HG03575 (cell line): ENCODE measurements at regions not wholly inside any gene's neighbourhood (a gene's known extent, or its start where the extent isn't known, plus 50 kb on each side); places are given as distances from the start of the nearest gene placed in this dataset.

Experiments
- ATAC-seq: cut with Tn5 transposase; IDR thresholded peaks from one replicate; pipeline ENCODE4 v1.9.1; 2021; ENCODE audit not compliant: unreplicated experiment, insufficient number of reproducible peaks, low FRiP score; ENCODE audit errors: extremely low read depth

DNA sequence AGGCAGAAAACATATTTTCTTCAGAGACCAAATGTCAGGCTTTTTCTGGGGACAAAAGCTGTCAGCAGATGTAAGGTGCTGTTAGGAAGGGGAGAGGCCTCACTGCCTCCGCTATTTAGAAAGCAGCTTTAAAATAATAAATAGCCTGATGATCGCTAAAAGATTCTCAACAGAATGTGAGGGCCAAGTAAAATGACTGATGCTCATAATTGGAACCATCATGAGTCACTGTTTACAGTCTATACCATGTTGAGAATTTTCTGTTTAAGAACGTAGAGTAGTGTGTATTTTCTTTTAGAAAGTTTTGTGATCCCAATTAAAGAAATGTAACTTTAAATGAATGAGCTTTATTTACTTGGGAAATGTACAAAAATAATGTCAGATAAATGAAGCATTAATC is 220.0 kb downstream of the CLIC5 start:
- no peak for ATAC-seq

- ATAC-seq, result no peak
Observed at GRCh38 chr6:45794465-45794864, 221.2 kb downstream of the CLIC5 start.

- no peak for ATAC-seq
Observed at GRCh38 chr6:45791211-45792168, 224.2 kb downstream of the CLIC5 start.

- ATAC-seq, result no peak
Observed at GRCh38 chr6:45789238-45789637, 226.4 kb downstream of the CLIC5 start.

GRCh38 chr6:45787384-45787783 is 228.3 kb downstream of the CLIC5 start:
- ATAC-seq, result no peak

DNA sequence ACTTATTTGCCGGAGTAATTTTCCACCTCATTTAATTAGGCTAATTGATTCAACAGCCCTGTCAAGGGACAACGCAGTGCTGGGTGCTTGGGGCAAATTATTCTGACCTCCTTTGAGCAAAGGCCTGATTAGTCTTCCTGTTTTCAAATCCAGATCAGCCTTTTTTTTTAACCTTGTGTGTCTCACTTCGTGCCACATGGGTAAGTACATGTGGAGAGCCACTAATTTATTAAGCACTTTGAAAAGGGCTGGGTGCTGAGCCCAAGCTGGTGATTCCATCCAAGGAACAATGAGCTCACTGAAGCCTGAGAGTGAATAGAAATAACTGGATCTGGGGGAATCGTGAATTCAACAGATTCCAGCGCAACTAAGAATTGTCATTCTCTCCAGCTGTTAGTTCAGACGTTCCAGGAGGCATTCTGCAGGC is 229.3 kb downstream of the CLIC5 start:
- ATAC-seq, result no peak

DNA sequence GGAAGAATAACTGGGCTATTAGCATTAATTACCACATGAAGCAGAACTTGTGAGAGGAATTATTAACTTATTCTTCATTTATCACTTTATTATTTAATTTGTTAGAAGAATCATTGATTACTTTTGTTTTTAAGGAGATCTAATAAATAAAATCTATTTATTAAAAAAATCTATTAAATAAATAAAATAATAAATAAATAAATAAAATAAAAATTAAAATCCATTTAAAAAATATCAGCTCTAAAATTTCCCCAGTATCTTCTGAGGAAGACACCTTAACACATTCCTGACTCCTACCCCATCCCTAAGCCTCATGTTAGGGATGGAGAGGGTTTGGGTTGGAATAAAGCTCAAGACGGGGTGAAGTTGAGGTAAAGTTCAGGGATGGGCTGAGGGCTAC is 231.4 kb downstream of the CLIC5 start:
- ATAC-seq, result no peak

- no peak for ATAC-seq
Observed at GRCh38 chr6:45783716-45784115, 231.9 kb downstream of the CLIC5 start.

GRCh38 chr6:45781890-45782289 is 233.8 kb downstream of the CLIC5 start:
- ATAC-seq, result no peak

DNA sequence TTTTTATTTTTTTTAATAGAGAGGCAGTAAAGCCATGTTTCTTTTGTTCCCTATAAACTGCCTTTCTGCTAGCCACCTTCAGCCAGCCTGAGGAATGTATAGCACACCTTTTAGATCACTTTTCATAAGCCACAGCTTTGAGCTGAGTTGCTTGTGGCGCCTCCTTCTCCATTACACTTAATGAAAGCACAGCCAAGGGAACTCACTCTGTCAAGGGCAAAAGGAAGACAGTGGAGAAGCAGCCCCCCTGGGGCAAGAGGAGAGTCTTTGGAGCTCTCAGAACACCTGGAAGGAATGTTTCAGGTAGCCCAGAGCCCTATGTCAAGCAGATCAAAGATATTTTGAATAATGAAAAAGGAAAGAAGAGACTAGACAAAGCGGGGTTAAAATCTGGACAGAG is 235.1 kb downstream of the CLIC5 start:
- no peak for ATAC-seq

- ATAC-seq, result no peak
Observed at GRCh38 chr6:45775026-45775697, 240.5 kb downstream of the CLIC5 start.

- no peak for ATAC-seq
Observed at GRCh38 chr6:45773906-45774305, 241.8 kb downstream of the CLIC5 start.

GRCh38 chr6:45772886-45773495 is 242.7 kb downstream of the CLIC5 start:
- no peak for ATAC-seq

GRCh38 chr6:45772051-45772450 is 243.6 kb downstream of the CLIC5 start:
- ATAC-seq, result no peak

DNA sequence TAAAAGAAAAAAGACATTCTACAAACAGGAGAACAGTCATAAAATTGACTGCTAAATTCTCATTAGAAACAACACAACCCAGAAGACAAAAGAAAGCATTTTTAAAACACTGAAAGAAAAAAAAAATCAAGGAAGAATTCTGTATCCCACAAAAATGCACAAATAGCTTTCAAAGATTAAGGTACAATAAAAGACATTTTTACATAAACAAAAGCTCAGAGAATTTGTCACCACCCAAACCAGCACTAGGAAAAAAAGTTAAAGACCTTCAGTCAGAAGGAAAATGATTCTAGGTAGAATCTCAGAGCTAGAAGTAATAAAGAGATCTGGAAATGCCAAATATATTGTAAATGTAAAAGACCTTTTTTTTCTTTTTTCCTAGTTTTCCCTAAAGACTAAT is 252.4 kb downstream of the CLIC5 start:
- ATAC-seq, result no peak

DNA sequence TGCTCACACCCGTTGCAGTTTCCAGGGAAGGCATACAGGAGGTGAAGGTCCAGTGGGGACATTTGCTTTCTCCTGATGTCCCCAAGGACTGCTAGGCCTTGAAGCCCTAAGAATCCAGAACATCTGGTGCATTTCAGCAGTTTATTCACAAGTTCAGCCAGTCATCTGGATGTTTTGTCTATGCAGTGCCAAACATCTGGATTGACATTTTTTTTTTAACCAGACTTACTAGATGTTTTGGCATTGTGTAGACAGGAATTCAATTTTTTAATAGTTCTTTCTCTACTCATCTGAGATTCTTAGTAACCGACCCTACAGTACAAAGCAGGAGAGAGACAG is 256.2 kb downstream of the CLIC5 start:
- no peak for ATAC-seq

GRCh38 chr6:45758787-45759471 is 256.7 kb downstream of the CLIC5 start:
- ATAC-seq, result no peak

GRCh38 chr6:45757443-45758130 is 258.1 kb downstream of the CLIC5 start:
- ATAC-seq, result no peak

DNA sequence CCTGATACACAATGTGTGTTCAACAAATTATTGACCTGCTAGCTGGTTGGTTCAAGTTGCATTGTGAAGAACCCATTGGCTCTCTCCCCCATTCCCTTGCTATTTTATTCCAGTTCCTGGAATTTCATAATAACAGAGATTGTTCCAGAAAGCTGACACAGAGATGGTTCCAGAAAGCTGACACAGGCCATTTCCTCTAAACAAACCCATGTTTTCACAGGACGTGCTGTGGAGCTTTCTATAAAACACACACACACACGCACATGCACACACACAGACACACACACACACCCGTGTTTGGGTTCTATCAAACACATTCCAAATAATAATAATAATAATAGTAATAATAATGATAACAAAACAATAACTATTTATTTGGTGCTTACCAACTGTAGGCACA is 259.1 kb downstream of the CLIC5 start:
- ATAC-seq, result no peak
